IMR-90 (cell line): ENCODE measurements at regions not wholly inside any gene's neighbourhood (a gene's known extent, or its start where the extent isn't known, plus 50 kb on each side); places are given as distances from the start of the nearest gene placed in this dataset.
A peak's percentile ranks its signal among the peaks of the same experiment; 100 is the strongest.

ENCODE experiments used
- ATAC-seq: fragments of 200-7000 bp; cut with Tn5 transposase; 2 replicates; pipeline ENCODE4 v1.9.1; 2020; ENCODE audit warnings: low read depth, mild to moderate bottlenecking, moderate library complexity
- BruUV-seq: library from RNA; stranded (reverse); fragments of 400-500 nt; replicated peaks from 2 replicates; lab custom pipeline; 2021; lab: Mats Ljungman, UMichigan
- CTCF ChIA-PET: fragments of 300-600 bp; formaldehyde crosslinking; extraction: SDS; loops from one replicate; lab custom pipeline; 2021; ENCODE audit warnings: antibody characterized with exemption; lab: Yijun Ruan, JAX
- POLR2A ChIA-PET: fragments of 300-600 bp; sonication (Branson Sonifier 250); formaldehyde crosslinking; loops from one replicate; lab custom pipeline; 2022; ENCODE audit warnings: antibody characterized with exemption; ENCODE audit not compliant: unreplicated experiment; lab: Charles Lee
- DNase-seq: peaks from one replicate; pipeline ENCODE4 v3.0.0; 2013
- H2AFZ ChIP-seq: replicated peaks from 2 replicates; pipeline ENCODE3; 2013; ENCODE audit warnings: low read length, mild to moderate bottlenecking; ENCODE audit not compliant: poor library complexity
- H2AK5ac ChIP-seq: 2 replicates; pipeline ENCODE4 v1.6.1; 2013; ENCODE audit warnings: low read depth, low read length, inconsistent platforms
- H2AK9ac ChIP-seq: replicated peaks from 2 replicates; pipeline ENCODE3; 2013; ENCODE audit warnings: mild to moderate bottlenecking, low read depth, low read length, moderate library complexity; ENCODE audit not compliant: poor library complexity
- H2BK120ac ChIP-seq: 2 replicates; pipeline ENCODE4 v1.6.1; 2013; ENCODE audit warnings: low read depth, low read length, inconsistent platforms
- H2BK15ac ChIP-seq: 3 replicates; pipeline ENCODE4 v1.6.1; 2013; ENCODE audit warnings: low read depth, low read length, inconsistent platforms
- H2BK20ac ChIP-seq: 2 replicates; pipeline ENCODE4 v1.6.1; 2013; ENCODE audit warnings: low read depth, mild to moderate bottlenecking, inconsistent platforms, low read length, moderate library complexity
- H2BK5ac ChIP-seq: 2 replicates; pipeline ENCODE4 v1.6.1; 2013; ENCODE audit warnings: mild to moderate bottlenecking, low read depth, low read length, inconsistent platforms; ENCODE audit not compliant: poor library complexity, severe bottlenecking
- H3K14ac ChIP-seq: replicated peaks from 2 replicates; pipeline ENCODE4 v1.6.1; 2013; ENCODE audit warnings: low read depth, low read length, inconsistent platforms
- H3K18ac ChIP-seq: 2 replicates; pipeline ENCODE4 v1.6.1; 2013; ENCODE audit warnings: low read depth, low read length, control low read depth
- H3K23ac ChIP-seq: 2 replicates; pipeline ENCODE4 v1.6.1; 2013; ENCODE audit warnings: low read depth, low read length, inconsistent platforms
- H3K27ac ChIP-seq: 2 replicates; pipeline ENCODE4 v1.5.1; 2013; ENCODE audit warnings: mild to moderate bottlenecking, control low read depth, low read length; ENCODE audit not compliant: insufficient read depth
- H3K27me3 ChIP-seq: 2 replicates; pipeline ENCODE4 v1.6.1; 2013; ENCODE audit warnings: low read length; ENCODE audit not compliant: control insufficient read depth, insufficient read depth
- H3K36me3 ChIP-seq: 2 replicates; pipeline ENCODE4 v1.6.1; 2013; ENCODE audit warnings: low read length, mixed read lengths; ENCODE audit not compliant: control insufficient read depth, insufficient read depth
- H3K4ac ChIP-seq: 2 replicates; pipeline ENCODE4 v1.6.1; 2013; ENCODE audit warnings: low read depth, low read length, inconsistent platforms
- H3K4me1 ChIP-seq: 2 replicates; pipeline ENCODE4 v1.6.1; 2013; ENCODE audit warnings: low read length, mixed read lengths; ENCODE audit not compliant: control insufficient read depth, insufficient read depth
- H3K4me2 ChIP-seq: 2 replicates; pipeline ENCODE4 v1.6.1; 2013; ENCODE audit warnings: low read depth, mild to moderate bottlenecking, control low read depth, low read length, moderate library complexity
- H3K4me3 ChIP-seq: 2 replicates; pipeline ENCODE4 v1.5.1; 2013; ENCODE audit warnings: low read depth, mild to moderate bottlenecking, control low read depth, low read length, moderate library complexity; ENCODE audit not compliant: insufficient read depth
- H3K56ac ChIP-seq: 2 replicates; pipeline ENCODE4 v1.6.1; 2013; ENCODE audit warnings: low read length, inconsistent platforms; ENCODE audit not compliant: insufficient read depth; ENCODE audit errors: extremely low read depth
- H3K79me1 ChIP-seq, 2 experiments: 2 replicates each; pipeline ENCODE4 v1.6.1; 2013; ENCODE audit warnings: low read length in 2 of 2, inconsistent platforms in 1 of 2, low read depth in 1 of 2
- H3K9ac ChIP-seq: 2 replicates; pipeline ENCODE4 v1.6.1; 2013; ENCODE audit warnings: low read depth, low read length, control low read depth
- H3K9me1 ChIP-seq: 2 replicates; pipeline ENCODE4 v1.6.1; 2013; ENCODE audit warnings: low read length, inconsistent platforms; ENCODE audit not compliant: insufficient read depth
- H3K9me3 ChIP-seq: 2 replicates; pipeline ENCODE4 v1.6.1; 2013; ENCODE audit warnings: low read length; ENCODE audit not compliant: control insufficient read depth, insufficient read depth
- H4K20me1 ChIP-seq: 2 replicates; pipeline ENCODE4 v1.6.1; 2013; ENCODE audit warnings: low read length, inconsistent platforms; ENCODE audit not compliant: insufficient read depth
- H4K5ac ChIP-seq: 2 replicates; pipeline ENCODE4 v1.6.1; 2013; ENCODE audit warnings: mild to moderate bottlenecking, low read depth, low read length, control low read depth
- H4K8ac ChIP-seq, 2 experiments: 2 replicates each; pipeline ENCODE4 v1.6.1; 2013; ENCODE audit warnings: low read depth in 2 of 2, low read length in 2 of 2, control low read depth in 1 of 2, inconsistent platforms in 1 of 2
- H4K91ac ChIP-seq: 2 replicates; pipeline ENCODE4 v1.6.1; 2013; ENCODE audit warnings: low read depth, low read length, inconsistent platforms; ENCODE audit not compliant: insufficient read depth
- CEBPB ChIP-seq: IDR thresholded peaks from 2 replicates; pipeline ENCODE4 v1.6.1; 2012; ENCODE audit warnings: low read depth, low read length, improper control_type of control experiment
- POLR2A ChIP-seq: IDR thresholded peaks from 2 replicates; pipeline ENCODE4 v1.6.1; 2012; ENCODE audit warnings: mild to moderate bottlenecking, low read depth, low read length
- WGBS, 2 experiments: methylation state at CpG; one replicate each; pipeline versions ENCODE4 v1.1.5 to v1.1.7; 2013; ENCODE audit warnings: missing lambda C conversion rate in 2 of 2; ENCODE audit not compliant: insufficient read length in 1 of 2; ENCODE audit errors: extremely low coverage in 2 of 2; 5-methylcytosine and 5-hydroxymethylcytosine counted together
- dilution Hi-C: fragments of 300-500 bp; cut with HindIII; formaldehyde crosslinking; loops from one replicate; pipeline ENCODE4 v1.14.3; 2018; ENCODE audit warnings: low sequenced_read_pairs; ENCODE audit not compliant: unreplicated experiment
- in situ Hi-C: fragments of 300-500 bp; cut with MboI; formaldehyde crosslinking; loops from 3 replicates; pipeline ENCODE4 v1.14.3; 2019; ENCODE audit warnings: low sequenced_read_pairs, inconsistent platforms, mixed read lengths
- intact Hi-C: fragments of 100-400 bp; cut with micrococcal nuclease; formaldehyde crosslinking; loops from 2 replicates; pipeline ENCODE4 v1.10.0; 2022

GRCh38 chr13:74773248-74773647, 639.0 kb upstream of the KLF12 start:
- H4K5ac ChIP-seq: no peak overlapping the region
- H3K79me1 ChIP-seq: no peaks in the 10 kb centered on the region
- H2AK5ac ChIP-seq: no peak overlapping the region
- no peak overlapping the region for H2AK9ac ChIP-seq
- TF ChIP-seq POLR2A: no peak
- TF ChIP-seq CEBPB: peak; percentile 63
- H3K23ac ChIP-seq: no peak overlapping the region
- no peaks in the 10 kb centered on the region for H3K9me1 ChIP-seq
- dilution Hi-C loops (no loop called here), intact Hi-C loops (loop anchor here (5.0 to 10.0 kb wide), 4 partner anchors 448 to 849 kb away; partner anchors contain the start of gene KLF12), in situ Hi-C loops (no loop called here)
- H3K4me3 ChIP-seq: no peak overlapping the region
- no peak overlapping the region for H3K4ac ChIP-seq
- no peak overlapping the region for H4K91ac ChIP-seq
- no peak for ATAC-seq
- no CpG with 5 or more reads among the region's 1 CpG for WGBS, 2 experiments
- no peak overlapping the region for H3K4me2 ChIP-seq
- H3K36me3 ChIP-seq: no peaks in the 10 kb centered on the region
- no peaks in the 10 kb centered on the region for H3K9me3 ChIP-seq
- CTCF ChIA-PET: no interaction called here
- H4K20me1 ChIP-seq: no peaks in the 10 kb centered on the region
- peaks cover 11% of the 10 kb centered on the region for H3K4me1 ChIP-seq
- no peak overlapping the region for H3K9ac ChIP-seq
- peak overlapping the region; percentile 57 for H2BK120ac ChIP-seq
- H3K27me3 ChIP-seq: no peaks in the 10 kb centered on the region
- no peak overlapping the region for H4K8ac ChIP-seq
- BruUV-seq: no TSS peak
- no peak overlapping the region for H2BK5ac ChIP-seq
- POLR2A ChIA-PET: no interaction called here
- no peak overlapping the region for H3K56ac ChIP-seq
- H3K14ac ChIP-seq: 0 out of 2 replicates have a peak overlapping the region, but pooled peaks have one; percentile 49
- H3K27ac ChIP-seq: no peak overlapping the region
- H2BK15ac ChIP-seq: 0 out of 3 replicates have a peak overlapping the region, but pooled peaks have one; percentile 31
- H2BK20ac ChIP-seq: no peak overlapping the region
- no peak overlapping the region for H2AFZ ChIP-seq
- DNase-seq: no peak
- peak overlapping the region; percentile 64; the same call in 1 of the 2 replicates for H3K18ac ChIP-seq
